ENCODE measurements at regions not wholly inside any gene's neighbourhood (a gene's known extent, or its start where the extent isn't known, plus 50 kb on each side); places are given as distances from the start of the nearest gene placed in this dataset.

GRCh38 chr5:179417016-179417415 is 71.8 kb upstream of the ADAMTS2 start:
- Histone ChIP-seq H3K9me3 (no peaks in the 10 kb centered on the region), H3K36me3 (ENCODE audit: low read depth) (no peaks in the 10 kb centered on the region), H3K4me3 (no peak overlapping the region), H3K4me1 (ENCODE audit: low read depth) (no peaks in the 10 kb centered on the region)
- ATAC-seq (no peak), DNase-seq (no peak)
- intact Hi-C loops (cut with DNase I, micrococcal nuclease), result no loop called here
- TF ChIP-seq, protein P1, sequence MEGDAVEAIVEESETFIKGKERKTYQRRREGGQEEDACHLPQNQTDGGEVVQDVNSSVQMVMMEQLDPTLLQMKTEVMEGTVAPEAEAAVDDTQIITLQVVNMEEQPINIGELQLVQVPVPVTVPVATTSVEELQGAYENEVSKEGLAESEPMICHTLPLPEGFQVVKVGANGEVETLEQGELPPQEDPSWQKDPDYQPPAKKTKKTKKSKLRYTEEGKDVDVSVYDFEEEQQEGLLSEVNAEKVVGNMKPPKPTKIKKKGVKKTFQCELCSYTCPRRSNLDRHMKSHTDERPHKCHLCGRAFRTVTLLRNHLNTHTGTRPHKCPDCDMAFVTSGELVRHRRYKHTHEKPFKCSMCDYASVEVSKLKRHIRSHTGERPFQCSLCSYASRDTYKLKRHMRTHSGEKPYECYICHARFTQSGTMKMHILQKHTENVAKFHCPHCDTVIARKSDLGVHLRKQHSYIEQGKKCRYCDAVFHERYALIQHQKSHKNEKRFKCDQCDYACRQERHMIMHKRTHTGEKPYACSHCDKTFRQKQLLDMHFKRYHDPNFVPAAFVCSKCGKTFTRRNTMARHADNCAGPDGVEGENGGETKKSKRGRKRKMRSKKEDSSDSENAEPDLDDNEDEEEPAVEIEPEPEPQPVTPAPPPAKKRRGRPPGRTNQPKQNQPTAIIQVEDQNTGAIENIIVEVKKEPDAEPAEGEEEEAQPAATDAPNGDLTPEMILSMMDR (IDR thresholded peaks at IDR 0.05), result no peak

GRCh38 chr5:179416114-179416822 is 71.0 kb upstream of the ADAMTS2 start:
- Histone ChIP-seq H3K9me3 (no peaks in the 10 kb centered on the region), H3K36me3 (ENCODE audit: low read depth) (no peaks in the 10 kb centered on the region), H3K4me1 (ENCODE audit: low read depth) (no peaks in the 10 kb centered on the region), H3K4me3 (no peak overlapping the region)
- TF ChIP-seq, protein P1 (IDR thresholded peaks at IDR 0.05), result no peak
- ATAC-seq, result no peak
- no peak for DNase-seq
- intact Hi-C loops (cut with DNase I, micrococcal nuclease), result no loop called here

DNA sequence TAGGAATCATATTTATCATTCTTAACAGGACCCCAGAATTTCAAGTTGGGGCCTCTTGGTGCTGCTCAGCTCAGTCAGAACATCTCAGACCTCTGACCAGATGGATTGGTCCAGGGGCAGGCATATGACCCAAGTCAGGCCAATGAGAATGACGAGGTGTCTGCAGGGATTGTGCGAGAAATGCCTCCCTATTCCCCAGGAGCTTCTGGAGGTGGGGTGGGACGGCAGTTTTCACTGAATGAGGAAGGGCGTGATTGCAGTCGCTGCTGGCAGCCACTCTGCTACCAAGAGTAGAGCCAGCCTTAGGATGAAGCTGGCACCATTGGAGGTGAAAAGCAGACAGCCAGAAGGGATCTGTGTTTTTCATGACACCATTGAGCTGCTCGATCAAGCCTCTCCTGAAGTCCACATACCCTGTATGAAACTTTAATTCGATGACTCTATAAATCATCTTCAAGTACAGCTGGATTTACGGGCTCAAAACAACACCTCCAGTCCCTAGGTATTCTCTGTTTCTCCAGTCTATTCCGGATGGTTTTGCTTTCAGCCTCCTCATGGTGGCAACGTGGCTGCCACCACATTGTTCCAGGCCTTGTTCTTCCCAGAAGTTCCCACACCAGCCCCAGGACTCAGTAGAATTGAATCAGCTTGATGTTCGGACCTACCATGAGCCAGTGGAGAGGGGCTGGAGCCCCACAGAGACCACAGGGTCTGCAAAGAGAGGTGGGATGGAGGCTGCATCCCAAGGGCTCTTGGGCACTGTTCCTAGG is 70.2 kb upstream of the ADAMTS2 start:
- Histone ChIP-seq H3K4me3 (no peak overlapping the region), H3K36me3 (ENCODE audit: low read depth) (no peaks in the 10 kb centered on the region), H3K9me3 (no peaks in the 10 kb centered on the region), H3K4me1 (ENCODE audit: low read depth) (no peaks in the 10 kb centered on the region)
- intact Hi-C loops (cut with DNase I, micrococcal nuclease), result no loop called here
- TF ChIP-seq, protein P1 (IDR thresholded peaks at IDR 0.05), result no peak
- ATAC-seq (no peak), DNase-seq (no peak)

DNA sequence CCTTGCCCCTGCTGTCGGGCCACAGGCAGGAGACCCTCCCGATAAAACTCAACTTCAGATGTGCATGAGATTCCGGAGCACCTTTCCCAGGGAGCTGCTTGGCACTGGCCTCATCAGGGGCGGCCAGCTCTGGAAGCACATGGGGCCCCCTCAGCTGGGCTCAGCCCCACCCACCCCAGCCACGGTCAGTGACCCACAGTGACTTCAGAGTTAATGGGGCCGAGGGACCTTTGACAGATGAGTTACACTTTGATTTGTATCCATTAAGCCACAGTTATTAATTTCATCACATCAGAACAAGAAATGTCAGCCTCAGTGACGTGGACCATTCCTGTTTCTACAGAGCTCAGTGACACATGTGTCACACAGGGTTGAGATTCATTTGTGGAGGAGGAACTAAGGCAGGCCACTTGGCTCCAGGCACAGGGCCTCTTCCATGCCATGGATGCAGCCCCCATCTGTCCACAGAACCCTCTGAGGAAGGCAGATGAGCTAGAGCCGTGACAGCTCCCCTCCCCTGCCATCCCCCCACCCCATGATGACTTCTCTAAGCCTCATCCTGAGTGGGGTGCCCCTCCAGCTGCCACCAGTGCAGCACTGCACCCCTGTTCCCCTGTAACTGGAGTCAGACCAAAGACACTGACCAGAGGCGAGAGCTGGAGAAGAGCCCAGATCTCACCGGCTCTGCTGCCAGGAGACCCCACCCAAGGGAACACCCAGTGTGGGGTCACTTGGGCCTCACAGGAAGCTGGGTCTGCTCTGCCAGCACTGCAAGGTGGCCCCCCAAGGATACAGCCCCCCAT is 69.4 kb upstream of the ADAMTS2 start:
- ATAC-seq (no peak), DNase-seq (no peak)
- TF ChIP-seq, protein P1 (IDR thresholded peaks at IDR 0.05), result no peak
- no peaks in the 10 kb centered on the region for H3K36me3 ChIP-seq (ENCODE audit: low read depth)
- H3K4me3 ChIP-seq, result no peak overlapping the region
- H3K4me1 ChIP-seq (ENCODE audit: low read depth), result no peaks in the 10 kb centered on the region
- H3K9me3 ChIP-seq, result no peaks in the 10 kb centered on the region
- intact Hi-C loops (cut with DNase I, micrococcal nuclease), result no loop called here

DNA sequence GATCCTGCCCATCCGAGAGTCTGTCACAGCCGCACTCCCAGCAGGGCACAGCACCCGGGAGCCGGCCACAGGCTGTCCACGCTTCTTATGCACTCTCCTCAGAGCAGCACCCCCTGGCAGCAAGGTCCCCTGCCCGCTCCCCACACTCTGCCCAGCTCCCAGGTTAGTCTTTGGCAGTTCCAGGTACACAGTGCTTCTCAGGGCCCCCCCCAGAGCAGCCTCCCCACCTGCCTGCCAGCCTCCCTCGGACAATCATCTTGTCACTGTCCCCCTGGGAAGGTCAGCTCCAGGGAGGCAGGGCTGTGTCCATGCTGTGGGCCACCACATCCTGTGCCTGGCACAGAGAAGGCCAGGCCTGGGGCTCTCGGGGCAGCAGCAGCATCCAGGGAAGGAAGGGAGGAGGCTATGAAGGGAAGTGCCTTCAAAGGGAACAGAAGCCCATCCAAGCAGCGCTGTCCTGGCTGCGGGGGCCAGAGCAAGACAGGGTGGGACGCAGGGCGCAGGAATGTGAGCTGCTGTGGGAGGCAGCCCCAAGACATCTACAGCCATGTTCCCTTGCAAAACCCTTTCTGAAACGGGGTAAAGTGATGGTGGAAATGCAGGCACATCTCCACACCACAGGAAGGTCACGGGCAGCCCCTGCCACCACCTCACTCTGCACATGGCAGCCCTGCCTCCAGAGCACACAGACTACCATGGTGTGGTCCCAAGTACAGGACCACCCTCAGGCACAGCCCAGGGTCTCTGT is 68.6 kb upstream of the ADAMTS2 start:
- Histone ChIP-seq H3K4me3 (no peak overlapping the region), H3K9me3 (no peaks in the 10 kb centered on the region), H3K36me3 (ENCODE audit: low read depth) (no peaks in the 10 kb centered on the region), H3K4me1 (ENCODE audit: low read depth) (no peaks in the 10 kb centered on the region)
- ATAC-seq (no peak), DNase-seq (no peak)
- intact Hi-C loops (cut with DNase I, micrococcal nuclease), result no loop called here
- TF ChIP-seq, protein P1 (IDR thresholded peaks at IDR 0.05), result no peak
